ENCODE measurements at regions not wholly inside any gene's neighbourhood (a gene's known extent, or its start where the extent isn't known, plus 50 kb on each side); places are given as distances from the start of the nearest gene placed in this dataset.

DNA sequence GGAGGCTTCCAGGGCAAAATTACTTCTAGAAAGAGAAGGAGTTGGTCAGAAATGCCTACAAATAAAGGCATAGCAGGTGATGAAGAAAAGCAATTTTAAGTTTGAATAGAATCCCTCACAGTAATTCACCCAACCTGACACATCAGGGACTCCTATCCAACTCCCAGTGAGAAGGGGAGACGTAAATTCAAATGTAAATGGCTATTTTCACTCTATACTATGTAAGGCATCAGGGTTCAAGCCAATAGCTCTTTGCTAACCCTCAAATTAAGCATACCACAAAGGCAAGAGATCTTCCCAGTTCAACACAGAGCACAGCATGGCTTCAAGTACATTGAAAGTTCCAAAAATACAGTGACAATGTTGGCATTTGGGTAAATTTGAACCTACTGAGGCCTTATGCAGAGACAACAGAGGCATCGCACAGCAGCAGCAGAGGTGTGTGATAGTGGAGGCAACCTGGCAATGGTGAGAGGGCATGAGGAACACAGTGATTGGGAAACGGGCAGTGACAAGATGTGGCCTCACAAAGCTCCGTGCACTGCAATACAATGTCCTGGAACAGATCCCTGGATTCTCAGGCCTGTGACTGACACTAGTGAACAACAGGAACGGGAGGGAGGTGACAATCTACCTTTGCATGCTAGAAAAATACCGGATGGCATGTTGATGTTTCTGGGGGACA lies 95.7 kb downstream of the VSTM2A start:
- Histone ChIP-seq H3K4me3 (replicated peaks in 1 of 4; ENCODE audit: control extremely low read depth in 1 of 4, insufficient read depth in 1 of 4, low read depth in 3 of 4, low read length in 4 of 4) (no peak overlapping the region), H3K9me3 (ENCODE audit: control insufficient read depth, insufficient read depth, low read depth, low read length) (no peaks in the 10 kb centered on the region), H4K20me1 (ENCODE audit: control insufficient read depth, extremely low read depth, insufficient read depth, low read length) (no peaks in the 10 kb centered on the region), H3K9ac (ENCODE audit: insufficient read depth, low read length) (no peak overlapping the region), H3K4me1 (ENCODE audit: control insufficient read depth, extremely low read depth, insufficient read depth, low read length) (no peaks in the 10 kb centered on the region), H2AFZ (ENCODE audit: low read length) (no peak overlapping the region), H3K27ac (ENCODE audit: insufficient read depth, low read length) (no peak overlapping the region), H3K4me2 (ENCODE audit: extremely low read depth, insufficient read depth, low read length) (no peak overlapping the region), H3K27me3 (ENCODE audit: control insufficient read depth, insufficient read depth, low read length) (no peaks in the 10 kb centered on the region), H3K36me3 (ENCODE audit: control insufficient read depth, insufficient read depth, low read length) (no peaks in the 10 kb centered on the region), H3K79me2 (ENCODE audit: control insufficient read depth, insufficient read depth, low read length) (no peaks in the 10 kb centered on the region)
- DNase-seq (ENCODE audit: low read depth in 2 of 2), result no peak
- TF ChIP-seq, protein P1, sequence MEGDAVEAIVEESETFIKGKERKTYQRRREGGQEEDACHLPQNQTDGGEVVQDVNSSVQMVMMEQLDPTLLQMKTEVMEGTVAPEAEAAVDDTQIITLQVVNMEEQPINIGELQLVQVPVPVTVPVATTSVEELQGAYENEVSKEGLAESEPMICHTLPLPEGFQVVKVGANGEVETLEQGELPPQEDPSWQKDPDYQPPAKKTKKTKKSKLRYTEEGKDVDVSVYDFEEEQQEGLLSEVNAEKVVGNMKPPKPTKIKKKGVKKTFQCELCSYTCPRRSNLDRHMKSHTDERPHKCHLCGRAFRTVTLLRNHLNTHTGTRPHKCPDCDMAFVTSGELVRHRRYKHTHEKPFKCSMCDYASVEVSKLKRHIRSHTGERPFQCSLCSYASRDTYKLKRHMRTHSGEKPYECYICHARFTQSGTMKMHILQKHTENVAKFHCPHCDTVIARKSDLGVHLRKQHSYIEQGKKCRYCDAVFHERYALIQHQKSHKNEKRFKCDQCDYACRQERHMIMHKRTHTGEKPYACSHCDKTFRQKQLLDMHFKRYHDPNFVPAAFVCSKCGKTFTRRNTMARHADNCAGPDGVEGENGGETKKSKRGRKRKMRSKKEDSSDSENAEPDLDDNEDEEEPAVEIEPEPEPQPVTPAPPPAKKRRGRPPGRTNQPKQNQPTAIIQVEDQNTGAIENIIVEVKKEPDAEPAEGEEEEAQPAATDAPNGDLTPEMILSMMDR (conservative IDR thresholded peaks at IDR 0.05 in 1 of 2, IDR thresholded peaks at IDR 0.05 in 1 of 2; ENCODE audit: low read depth in 1 of 2, low read length in 2 of 2), result no peak
- TF ChIP-seq EZH2 (IDR thresholded peaks at IDR 0.05; ENCODE audit: low read length, missing control alignments), result no peak

DNA sequence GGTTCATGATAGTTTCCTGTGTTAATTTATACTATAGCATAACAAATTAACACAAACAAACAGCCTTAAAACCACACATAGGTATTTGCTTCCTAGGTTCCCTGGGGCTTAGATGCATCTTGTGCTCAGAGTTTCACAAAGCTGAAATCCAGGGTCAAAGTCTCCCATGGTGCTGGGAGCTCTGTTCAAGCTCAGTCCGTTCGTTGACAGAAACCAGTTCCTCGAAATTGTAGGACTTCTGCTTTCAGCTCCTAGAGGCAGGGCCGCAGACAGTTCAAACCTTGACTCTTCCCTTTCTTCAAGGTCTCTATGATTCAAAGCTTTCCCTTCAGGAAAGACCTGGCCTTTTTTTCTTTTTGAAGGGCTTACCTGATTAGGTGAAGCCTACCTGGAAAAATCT lies 90.5 kb downstream of the VSTM2A start:
- no peak for TF ChIP-seq EZH2 (IDR thresholded peaks at IDR 0.05; ENCODE audit: low read length, missing control alignments)
- TF ChIP-seq, protein P1 (conservative IDR thresholded peaks at IDR 0.05 in 1 of 2, IDR thresholded peaks at IDR 0.05 in 1 of 2; ENCODE audit: low read depth in 1 of 2, low read length in 2 of 2), result no peak
- Histone ChIP-seq H3K4me2 (ENCODE audit: extremely low read depth, insufficient read depth, low read length) (no peak overlapping the region), H3K79me2 (ENCODE audit: control insufficient read depth, insufficient read depth, low read length) (no peaks in the 10 kb centered on the region), H3K4me1 (ENCODE audit: control insufficient read depth, extremely low read depth, insufficient read depth, low read length) (no peaks in the 10 kb centered on the region), H3K36me3 (ENCODE audit: control insufficient read depth, insufficient read depth, low read length) (no peaks in the 10 kb centered on the region), H2AFZ (ENCODE audit: low read length) (no peak overlapping the region), H3K27me3 (ENCODE audit: control insufficient read depth, insufficient read depth, low read length) (no peaks in the 10 kb centered on the region), H3K9ac (ENCODE audit: insufficient read depth, low read length) (no peak overlapping the region), H3K27ac (ENCODE audit: insufficient read depth, low read length) (no peak overlapping the region), H3K9me3 (ENCODE audit: control insufficient read depth, insufficient read depth, low read depth, low read length) (no peaks in the 10 kb centered on the region), H4K20me1 (ENCODE audit: control insufficient read depth, extremely low read depth, insufficient read depth, low read length) (no peaks in the 10 kb centered on the region), H3K4me3 (replicated peaks in 1 of 4; ENCODE audit: control extremely low read depth in 1 of 4, insufficient read depth in 1 of 4, low read depth in 3 of 4, low read length in 4 of 4) (no peak overlapping the region)
- DNase-seq (ENCODE audit: low read depth in 2 of 2), result no peak

DNA sequence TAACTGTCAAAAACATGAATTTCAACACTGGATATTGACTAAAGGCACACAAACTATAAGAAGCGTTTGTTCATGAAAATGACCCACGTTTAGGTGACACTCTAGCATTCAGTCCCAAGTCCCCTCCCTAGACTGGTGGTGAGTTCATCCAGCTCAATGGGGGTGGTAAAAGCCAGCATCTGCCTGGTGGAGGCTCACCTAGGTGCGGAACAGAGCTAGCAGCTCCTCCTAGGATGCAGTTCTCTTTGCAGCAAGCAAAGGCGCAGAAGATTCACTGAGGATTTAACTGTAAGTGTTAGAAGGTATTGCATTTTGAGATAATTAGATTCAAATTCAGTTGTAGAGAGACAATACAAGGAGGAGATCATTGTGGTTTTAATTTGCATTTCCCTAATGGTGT lies 87.6 kb downstream of the VSTM2A start:
- no peak overlapping the region for H3K27ac ChIP-seq (ENCODE audit: insufficient read depth, low read length)
- no peaks in the 10 kb centered on the region for H3K79me2 ChIP-seq (ENCODE audit: control insufficient read depth, insufficient read depth, low read length)
- H3K36me3 ChIP-seq (ENCODE audit: control insufficient read depth, insufficient read depth, low read length), result no peaks in the 10 kb centered on the region
- no peaks in the 10 kb centered on the region for H3K9me3 ChIP-seq (ENCODE audit: control insufficient read depth, insufficient read depth, low read depth, low read length)
- H4K20me1 ChIP-seq (ENCODE audit: control insufficient read depth, extremely low read depth, insufficient read depth, low read length), result no peaks in the 10 kb centered on the region
- H2AFZ ChIP-seq (ENCODE audit: low read length), result no peak overlapping the region
- no peak overlapping the region for H3K4me2 ChIP-seq (ENCODE audit: extremely low read depth, insufficient read depth, low read length)
- no peaks in the 10 kb centered on the region for H3K27me3 ChIP-seq (ENCODE audit: control insufficient read depth, insufficient read depth, low read length)
- TF ChIP-seq, protein P1 (conservative IDR thresholded peaks at IDR 0.05 in 1 of 2, IDR thresholded peaks at IDR 0.05 in 1 of 2; ENCODE audit: low read depth in 1 of 2, low read length in 2 of 2), result no peak
- no peak for TF ChIP-seq EZH2 (IDR thresholded peaks at IDR 0.05; ENCODE audit: low read length, missing control alignments)
- H3K4me1 ChIP-seq (ENCODE audit: control insufficient read depth, extremely low read depth, insufficient read depth, low read length), result no peaks in the 10 kb centered on the region
- no peak overlapping the region for H3K9ac ChIP-seq (ENCODE audit: insufficient read depth, low read length)
- no peak for DNase-seq (ENCODE audit: low read depth in 2 of 2)
- no peak overlapping the region for H3K4me3 ChIP-seq (replicated peaks in 1 of 4; ENCODE audit: control extremely low read depth in 1 of 4, insufficient read depth in 1 of 4, low read depth in 3 of 4, low read length in 4 of 4)
